ENCODE measurements at regions not wholly inside any gene's neighbourhood (a gene's known extent, or its start where the extent isn't known, plus 50 kb on each side); places are given as distances from the start of the nearest gene placed in this dataset.

DNA sequence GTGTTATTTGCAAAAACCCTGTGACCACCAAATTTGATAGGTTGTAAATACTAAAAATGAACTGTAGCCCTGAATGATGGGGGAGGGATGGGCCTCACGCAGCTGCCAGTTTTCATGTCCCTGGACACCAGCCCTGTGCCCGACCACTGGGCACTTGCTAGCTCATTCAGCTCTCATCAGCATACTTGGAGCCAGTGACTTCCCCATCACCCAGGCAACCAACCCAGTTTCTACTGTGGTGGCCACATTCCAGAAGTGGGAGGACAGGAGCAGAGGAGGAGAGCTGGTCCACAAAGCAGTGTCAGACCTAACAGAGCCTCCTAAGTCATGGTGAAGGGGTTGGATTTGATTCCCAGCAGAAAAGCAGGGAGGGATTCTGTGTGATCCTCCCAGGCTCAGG lies 128.2 kb downstream of the CPEB2 start:
- Mint-ChIP-seq H3K36me3 (no peaks in the 10 kb centered on the region), H3K27me3 (peaks cover 7% of the 10 kb centered on the region), H3K4me1 (no peaks in the 10 kb centered on the region), H3K9me3 (no peaks in the 10 kb centered on the region), H3K4me3 (no peak overlapping the region), H3K27ac (no peak overlapping the region)
- ATAC-seq (ENCODE audit: low read depth) (no peak), DNase-seq (ENCODE audit: low spot score in 2 of 2) (no peak)

GRCh38 chr4:15131551-15131950 lies 129.3 kb downstream of the CPEB2 start:
- DNase-seq (ENCODE audit: low spot score in 2 of 2), result no peak
- Mint-ChIP-seq H3K36me3 (no peaks in the 10 kb centered on the region), H3K4me3 (no peak overlapping the region), H3K27ac (no peak overlapping the region), H3K27me3 (peaks cover 7% of the 10 kb centered on the region), H3K4me1 (no peaks in the 10 kb centered on the region), H3K9me3 (peaks cover 3% of the 10 kb centered on the region)
- no peak for ATAC-seq (ENCODE audit: low read depth)

DNA sequence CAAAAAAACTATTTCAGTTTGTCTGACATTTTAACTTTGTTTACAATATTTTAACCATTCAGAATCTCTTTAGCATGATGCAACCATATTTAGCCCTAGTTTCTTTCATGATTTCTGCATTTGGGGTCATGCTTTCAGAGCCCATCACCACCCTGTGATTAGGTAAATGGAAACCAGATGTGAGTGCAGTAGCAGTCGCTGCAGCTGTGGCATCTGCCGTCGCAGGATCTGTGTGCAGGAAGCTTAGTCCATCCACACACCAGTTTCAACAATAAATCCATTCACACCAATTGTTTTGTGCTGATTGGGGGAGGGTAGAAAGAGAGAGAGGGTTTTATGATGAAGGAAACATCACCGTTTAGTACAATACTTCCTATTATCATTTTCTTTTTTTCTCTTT lies 130.5 kb downstream of the CPEB2 start:
- ATAC-seq (ENCODE audit: low read depth), result no peak
- Mint-ChIP-seq H3K4me3 (no peak overlapping the region), H3K9me3 (peaks cover 5% of the 10 kb centered on the region), H3K27me3 (peaks cover 9% of the 10 kb centered on the region), H3K36me3 (no peaks in the 10 kb centered on the region), H3K27ac (no peak overlapping the region), H3K4me1 (no peaks in the 10 kb centered on the region)
- no peak for DNase-seq (ENCODE audit: low spot score in 2 of 2)

- peaks cover 4% of the 10 kb centered on the region for H3K27me3 Mint-ChIP-seq
- DNase-seq (ENCODE audit: low spot score in 2 of 2) (no peak), ATAC-seq (ENCODE audit: low read depth) (no peak)
- peaks cover 9% of the 10 kb centered on the region for H3K9me3 Mint-ChIP-seq
- H3K27ac Mint-ChIP-seq, result no peak overlapping the region
- H3K4me3 Mint-ChIP-seq, result no peak overlapping the region
- no peaks in the 10 kb centered on the region for H3K4me1 Mint-ChIP-seq
- H3K36me3 Mint-ChIP-seq, result no peaks in the 10 kb centered on the region
These were observed 137.3 kb downstream of the CPEB2 start for GRCh38 chr4:15139599-15139998.

DNA sequence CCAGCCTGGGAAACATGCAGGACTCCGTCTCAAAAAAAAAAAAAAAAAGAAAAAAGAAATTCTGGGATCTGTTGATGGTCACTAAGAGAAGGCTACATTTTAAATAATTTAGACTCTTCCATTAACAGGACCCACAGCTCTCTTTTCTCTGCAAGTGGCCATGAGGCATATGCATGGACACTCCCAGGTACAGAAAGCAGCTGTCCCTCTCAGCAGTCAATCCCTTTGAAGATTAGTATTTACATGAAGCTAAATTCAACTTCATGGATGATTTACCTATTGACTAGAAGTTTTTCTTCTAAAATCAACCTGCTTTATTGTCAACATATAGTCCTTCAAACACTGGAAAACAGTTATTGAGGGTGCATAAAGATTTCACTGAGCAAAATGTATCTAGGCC lies 139.9 kb downstream of the CPEB2 start:
- H3K9me3 Mint-ChIP-seq, result peaks cover 4% of the 10 kb centered on the region
- no peaks in the 10 kb centered on the region for H3K4me1 Mint-ChIP-seq
- H3K36me3 Mint-ChIP-seq, result no peaks in the 10 kb centered on the region
- ATAC-seq (ENCODE audit: low read depth) (no peak), DNase-seq (ENCODE audit: low spot score in 2 of 2) (no peak)
- H3K4me3 Mint-ChIP-seq, result no peak overlapping the region
- H3K27ac Mint-ChIP-seq, result no peak overlapping the region
- peaks cover 4% of the 10 kb centered on the region for H3K27me3 Mint-ChIP-seq

DNA sequence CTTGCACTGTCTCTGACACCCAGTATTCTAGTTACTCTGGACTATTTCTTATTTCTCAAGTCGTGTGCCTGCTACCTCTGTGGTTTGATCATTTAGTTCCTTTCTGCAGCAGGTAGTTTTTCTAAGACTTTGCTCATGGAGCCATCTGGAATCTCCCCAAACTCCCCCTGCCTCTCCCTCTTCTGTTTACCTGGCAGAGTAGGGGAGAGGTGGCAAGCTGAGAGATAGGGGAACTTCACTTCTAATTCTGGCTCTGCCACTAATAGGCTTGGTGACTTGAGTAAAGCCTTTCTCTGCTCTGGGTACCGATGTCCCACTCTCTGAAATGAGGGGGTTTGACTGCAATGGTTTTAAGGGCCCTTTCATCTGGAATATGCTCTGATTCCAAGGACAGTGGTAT lies 141.3 kb downstream of the CPEB2 start:
- DNase-seq (ENCODE audit: low spot score in 2 of 2) (no peak), ATAC-seq (ENCODE audit: low read depth) (no peak)
- Mint-ChIP-seq H3K27me3 (peaks cover 7% of the 10 kb centered on the region), H3K9me3 (no peaks in the 10 kb centered on the region), H3K27ac (no peak overlapping the region), H3K36me3 (no peaks in the 10 kb centered on the region), H3K4me3 (no peak overlapping the region), H3K4me1 (no peaks in the 10 kb centered on the region)

- Mint-ChIP-seq H3K36me3 (no peaks in the 10 kb centered on the region), H3K4me1 (no peaks in the 10 kb centered on the region), H3K4me3 (no peak overlapping the region), H3K9me3 (no peaks in the 10 kb centered on the region), H3K27me3 (peaks cover 7% of the 10 kb centered on the region), H3K27ac (no peak overlapping the region)
- ATAC-seq (ENCODE audit: low read depth) (no peak), DNase-seq (ENCODE audit: low spot score in 2 of 2) (no peak)
These were observed 142.1 kb downstream of the CPEB2 start for GRCh38 chr4:15144249-15144966.

GRCh38 chr4:15144967-15145295 lies 142.7 kb downstream of the CPEB2 start:
- no peaks in the 10 kb centered on the region for H3K36me3 Mint-ChIP-seq
- no peak overlapping the region for H3K4me3 Mint-ChIP-seq
- no peaks in the 10 kb centered on the region for H3K4me1 Mint-ChIP-seq
- H3K27me3 Mint-ChIP-seq, result peaks cover 7% of the 10 kb centered on the region
- no peaks in the 10 kb centered on the region for H3K9me3 Mint-ChIP-seq
- ATAC-seq (ENCODE audit: low read depth) (no peak), DNase-seq (ENCODE audit: low spot score in 2 of 2) (no peak)
- no peak overlapping the region for H3K27ac Mint-ChIP-seq

DNA sequence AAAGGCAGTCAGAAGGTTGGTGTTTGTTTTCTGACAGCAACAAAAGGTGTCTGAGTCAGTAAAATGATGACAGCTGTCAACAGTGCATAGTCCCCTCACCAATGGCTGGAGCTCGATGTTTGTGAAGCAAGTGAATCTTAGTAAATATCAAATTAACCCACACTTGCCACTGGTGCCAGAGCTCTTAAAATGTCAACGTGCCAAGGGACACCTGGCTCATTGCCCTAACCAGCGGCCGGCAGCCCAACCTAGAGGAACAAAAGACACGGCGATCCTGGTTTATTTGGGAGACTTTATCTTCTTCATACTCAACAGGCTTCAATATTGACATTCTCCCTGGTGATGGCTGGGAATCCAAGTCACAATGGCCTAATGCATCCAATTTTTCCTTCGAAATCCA lies 143.4 kb downstream of the CPEB2 start:
- Mint-ChIP-seq H3K9me3 (no peaks in the 10 kb centered on the region), H3K27me3 (peaks cover 7% of the 10 kb centered on the region), H3K4me3 (no peak overlapping the region), H3K4me1 (peaks cover 2% of the 10 kb centered on the region), H3K27ac (no peak overlapping the region), H3K36me3 (no peaks in the 10 kb centered on the region)
- ATAC-seq (ENCODE audit: low read depth) (no peak), DNase-seq (ENCODE audit: low spot score in 2 of 2) (no peak)

GRCh38 chr4:15147714-15148113 lies 145.4 kb downstream of the CPEB2 start:
- Mint-ChIP-seq H3K27ac (no peak overlapping the region), H3K27me3 (peaks cover 7% of the 10 kb centered on the region), H3K4me1 (peaks cover 2% of the 10 kb centered on the region)

GRCh38 chr4:15148199-15148598 lies 145.9 kb downstream of the CPEB2 start:
- Mint-ChIP-seq H3K4me3 (no peak overlapping the region), H3K36me3 (no peaks in the 10 kb centered on the region), H3K9me3 (no peaks in the 10 kb centered on the region), H3K4me1 (peaks cover 2% of the 10 kb centered on the region), H3K27ac (no peak overlapping the region), H3K27me3 (peaks cover 7% of the 10 kb centered on the region)
- DNase-seq (ENCODE audit: low spot score in 2 of 2), result no peak
- ATAC-seq (ENCODE audit: low read depth), result no peak

More at GRCh38 chr4:15147714-15148113, 145.4 kb downstream of the CPEB2 start:
- Mint-ChIP-seq H3K4me3 (no peak overlapping the region), H3K36me3 (no peaks in the 10 kb centered on the region), H3K9me3 (no peaks in the 10 kb centered on the region)
- DNase-seq (ENCODE audit: low spot score in 2 of 2) (no peak), ATAC-seq (ENCODE audit: low read depth) (no peak)

- peaks cover 7% of the 10 kb centered on the region for H3K27me3 Mint-ChIP-seq
- ATAC-seq (ENCODE audit: low read depth), result no peak
- no peak overlapping the region for H3K4me3 Mint-ChIP-seq
- DNase-seq (ENCODE audit: low spot score in 2 of 2), result no peak
- H3K9me3 Mint-ChIP-seq, result no peaks in the 10 kb centered on the region
- no peaks in the 10 kb centered on the region for H3K36me3 Mint-ChIP-seq
- H3K4me1 Mint-ChIP-seq, result peaks cover 2% of the 10 kb centered on the region
- H3K27ac Mint-ChIP-seq, result no peak overlapping the region
These were observed 146.4 kb downstream of the CPEB2 start for GRCh38 chr4:15148691-15149090.

GRCh38 chr4:15149234-15149838 lies 147.1 kb downstream of the CPEB2 start:
- no peak for ATAC-seq (ENCODE audit: low read depth)
- H3K9me3 Mint-ChIP-seq, result no peaks in the 10 kb centered on the region
- H3K4me3 Mint-ChIP-seq, result no peak overlapping the region
- H3K4me1 Mint-ChIP-seq, result peaks cover 2% of the 10 kb centered on the region
- peaks cover 5% of the 10 kb centered on the region for H3K27me3 Mint-ChIP-seq
- H3K36me3 Mint-ChIP-seq, result no peaks in the 10 kb centered on the region
- no peak for DNase-seq (ENCODE audit: low spot score in 2 of 2)
- no peak overlapping the region for H3K27ac Mint-ChIP-seq

- Mint-ChIP-seq H3K27me3 (peaks cover 4% of the 10 kb centered on the region), H3K36me3 (no peaks in the 10 kb centered on the region), H3K4me3 (no peak overlapping the region), H3K27ac (no peak overlapping the region), H3K4me1 (peaks cover 2% of the 10 kb centered on the region), H3K9me3 (no peaks in the 10 kb centered on the region)
- ATAC-seq (ENCODE audit: low read depth) (no peak), DNase-seq (ENCODE audit: low spot score in 2 of 2) (no peak)
These were observed 147.7 kb downstream of the CPEB2 start for GRCh38 chr4:15149839-15150592.
